Neural progenitor cell (in vitro differentiated cells): ENCODE measurements at regions not wholly inside any gene's neighbourhood (a gene's known extent, or its start where the extent isn't known, plus 50 kb on each side); places are given as distances from the start of the nearest gene placed in this dataset.

Experiments
- DNase-seq: peaks from one replicate; pipeline ENCODE4 v3.0.0-alpha.2; 2016; ENCODE audit warnings: low spot score
- H2AFZ ChIP-seq: fragments of 200-600 bp; sonication (generic); replicated peaks from 2 replicates; pipeline ENCODE4 v1.6.1; 2016; ENCODE audit warnings: antibody characterized with exemption
- H3F3A ChIP-seq: fragments of 200-600 bp; sonication (generic); 2 replicates; pipeline ENCODE4 v1.6.1; 2016; ENCODE audit warnings: antibody characterized with exemption, low read depth
- H3K27ac ChIP-seq: fragments of 200-600 bp; sonication (generic); 2 replicates; pipeline ENCODE4 v1.5.1; 2016; ENCODE audit warnings: mild to moderate bottlenecking
- H3K27me3 ChIP-seq: fragments of 200-600 bp; sonication (generic); 2 replicates; pipeline ENCODE4 v1.6.1; 2016; ENCODE audit warnings: mild to moderate bottlenecking, moderate library complexity
- H3K36me3 ChIP-seq: fragments of 200-600 bp; sonication (generic); 2 replicates; pipeline ENCODE4 v1.5.1; 2016
- H3K4me1 ChIP-seq: fragments of 200-600 bp; sonication (generic); 2 replicates; pipeline ENCODE4 v1.6.1; 2016; ENCODE audit warnings: mixed run types
- H3K4me2 ChIP-seq: fragments of 200-600 bp; sonication (generic); 2 replicates; pipeline ENCODE4 v1.6.1; 2016
- H3K4me3 ChIP-seq: fragments of 200-600 bp; sonication (generic); 2 replicates; pipeline ENCODE4 v1.5.1; 2016
- H3K79me2 ChIP-seq: fragments of 200-600 bp; sonication (generic); 2 replicates; pipeline ENCODE4 v1.6.1; 2016; ENCODE audit warnings: low read depth
- H3K9ac ChIP-seq: fragments of 200-600 bp; sonication (generic); 2 replicates; pipeline ENCODE4 v1.6.1; 2016
- H3K9me3 ChIP-seq: fragments of 200-600 bp; sonication (generic); 2 replicates; pipeline ENCODE4 v1.5.1; 2016; ENCODE audit warnings: low read depth
- H4K20me1 ChIP-seq: fragments of 200-600 bp; sonication (generic); 2 replicates; pipeline ENCODE4 v1.6.1; 2016; ENCODE audit warnings: low read depth
- H3K27ac Mint-ChIP-seq: 3 replicates; pipeline ENCODE4 v1.8.0; 2021; ENCODE audit warnings: mixed read lengths
- H3K27me3 Mint-ChIP-seq: 2 replicates; pipeline ENCODE4 v1.8.0; 2022; ENCODE audit warnings: low read depth, mild to moderate bottlenecking, inconsistent platforms, moderate library complexity, mixed read lengths; ENCODE audit not compliant: insufficient read depth
- H3K36me3 Mint-ChIP-seq: 3 replicates; pipeline ENCODE4 v1.8.0; 2021; ENCODE audit warnings: mixed read lengths
- H3K4me1 Mint-ChIP-seq: 3 replicates; pipeline ENCODE4 v1.8.0; 2021; ENCODE audit warnings: mixed read lengths
- H3K4me3 Mint-ChIP-seq: 3 replicates; pipeline ENCODE4 v1.8.0; 2021; ENCODE audit warnings: mild to moderate bottlenecking, moderate library complexity, mixed read lengths
- H3K9me3 Mint-ChIP-seq: 3 replicates; pipeline ENCODE4 v1.8.0; 2020; ENCODE audit warnings: mixed read lengths
- EZH2 ChIP-seq: fragments of 200-600 bp; sonication (generic); IDR thresholded peaks from 2 replicates; pipeline ENCODE4 v1.6.1; 2017; ENCODE audit warnings: antibody characterized with exemption, mild to moderate bottlenecking, moderate library complexity
- EZH2phosphoT487 ChIP-seq: fragments of 200-600 bp; sonication (generic); IDR thresholded peaks from 2 replicates; pipeline ENCODE4 v1.6.1; 2017; ENCODE audit warnings: antibody characterized with exemption
- TF ChIP-seq, protein P1 (sequence below): fragments of 200-600 bp; sonication (generic); IDR thresholded peaks from 2 replicates; pipeline ENCODE4 v1.5.1; 2017; ENCODE audit warnings: antibody characterized with exemption, mild to moderate bottlenecking

DNA sequence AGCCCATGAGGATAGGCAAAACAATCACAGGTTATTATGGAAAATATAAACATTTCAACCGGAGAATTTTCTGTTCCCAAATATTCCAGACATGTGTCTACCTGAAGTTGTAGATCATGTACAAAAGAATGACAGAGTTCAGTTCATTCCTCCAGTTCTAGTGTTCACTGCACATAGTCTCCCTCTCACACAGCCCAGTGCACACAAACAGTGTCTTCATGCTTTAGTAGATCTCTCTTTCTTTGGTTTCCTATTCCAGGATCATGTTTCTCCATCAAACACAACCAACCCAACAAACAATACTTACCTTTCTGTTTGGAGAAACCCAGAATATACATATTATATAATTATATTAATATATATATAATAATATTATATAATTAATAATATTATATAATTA, 671.9 kb downstream of the TRIML1 start:
- Mint-ChIP-seq H3K27ac (no peak overlapping the region), H3K9me3 (peaks cover 4% of the 10 kb centered on the region), H3K27me3 (no peaks in the 10 kb centered on the region), H3K4me1 (no peaks in the 10 kb centered on the region), H3K36me3 (no peaks in the 10 kb centered on the region), H3K4me3 (no peak overlapping the region)
- H3K9me3 ChIP-seq = peaks cover 4% of the 10 kb centered on the region
- H3K27me3 ChIP-seq = no peaks in the 10 kb centered on the region
- H3K4me2 ChIP-seq = no peak overlapping the region
- no peak overlapping the region for H3K9ac ChIP-seq
- no peaks in the 10 kb centered on the region for H3K4me1 ChIP-seq
- no peak for TF ChIP-seq EZH2
- TF ChIP-seq, protein P1, sequence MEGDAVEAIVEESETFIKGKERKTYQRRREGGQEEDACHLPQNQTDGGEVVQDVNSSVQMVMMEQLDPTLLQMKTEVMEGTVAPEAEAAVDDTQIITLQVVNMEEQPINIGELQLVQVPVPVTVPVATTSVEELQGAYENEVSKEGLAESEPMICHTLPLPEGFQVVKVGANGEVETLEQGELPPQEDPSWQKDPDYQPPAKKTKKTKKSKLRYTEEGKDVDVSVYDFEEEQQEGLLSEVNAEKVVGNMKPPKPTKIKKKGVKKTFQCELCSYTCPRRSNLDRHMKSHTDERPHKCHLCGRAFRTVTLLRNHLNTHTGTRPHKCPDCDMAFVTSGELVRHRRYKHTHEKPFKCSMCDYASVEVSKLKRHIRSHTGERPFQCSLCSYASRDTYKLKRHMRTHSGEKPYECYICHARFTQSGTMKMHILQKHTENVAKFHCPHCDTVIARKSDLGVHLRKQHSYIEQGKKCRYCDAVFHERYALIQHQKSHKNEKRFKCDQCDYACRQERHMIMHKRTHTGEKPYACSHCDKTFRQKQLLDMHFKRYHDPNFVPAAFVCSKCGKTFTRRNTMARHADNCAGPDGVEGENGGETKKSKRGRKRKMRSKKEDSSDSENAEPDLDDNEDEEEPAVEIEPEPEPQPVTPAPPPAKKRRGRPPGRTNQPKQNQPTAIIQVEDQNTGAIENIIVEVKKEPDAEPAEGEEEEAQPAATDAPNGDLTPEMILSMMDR = no peak
- TF ChIP-seq EZH2phosphoT487 = no peak
- H3K4me3 ChIP-seq = no peak overlapping the region
- H4K20me1 ChIP-seq = no peaks in the 10 kb centered on the region
- H2AFZ ChIP-seq = no peak overlapping the region
- no peaks in the 10 kb centered on the region for H3F3A ChIP-seq
- H3K79me2 ChIP-seq = no peaks in the 10 kb centered on the region
- H3K27ac ChIP-seq = no peak overlapping the region
- no peak for DNase-seq
- H3K36me3 ChIP-seq = no peaks in the 10 kb centered on the region

DNA sequence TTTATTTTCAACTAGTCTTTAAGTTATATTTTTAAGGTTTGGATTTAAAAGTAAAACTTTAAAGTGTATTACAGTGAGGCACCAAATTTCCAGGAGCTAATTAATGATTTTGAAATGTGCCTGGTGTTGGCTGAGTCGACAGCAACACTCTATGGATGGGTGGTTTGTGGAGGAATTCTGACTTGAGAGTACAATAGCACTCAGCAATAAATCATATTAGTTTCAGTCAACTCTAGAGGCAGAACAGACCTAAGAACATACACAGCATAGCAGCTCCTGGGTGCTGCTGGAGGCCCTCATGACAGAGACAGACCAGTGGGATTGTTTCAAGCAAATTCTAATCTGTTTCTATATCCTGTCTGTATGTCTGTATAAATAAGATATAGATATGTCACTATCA, 673.4 kb downstream of the TRIML1 start:
- H3K4me2 ChIP-seq = no peak overlapping the region
- no peaks in the 10 kb centered on the region for H3K36me3 ChIP-seq
- H3F3A ChIP-seq = no peaks in the 10 kb centered on the region
- no peaks in the 10 kb centered on the region for H3K4me1 ChIP-seq
- no peak overlapping the region for H3K27ac Mint-ChIP-seq
- H3K9me3 Mint-ChIP-seq = peaks cover 4% of the 10 kb centered on the region
- no peaks in the 10 kb centered on the region for H3K36me3 Mint-ChIP-seq
- H3K27me3 ChIP-seq = no peaks in the 10 kb centered on the region
- H3K4me1 Mint-ChIP-seq = no peaks in the 10 kb centered on the region
- no peak for DNase-seq
- H3K9ac ChIP-seq = no peak overlapping the region
- H2AFZ ChIP-seq = no peak overlapping the region
- H3K79me2 ChIP-seq = no peaks in the 10 kb centered on the region
- H3K27ac ChIP-seq = no peak overlapping the region
- H4K20me1 ChIP-seq = no peaks in the 10 kb centered on the region
- H3K9me3 ChIP-seq = peaks cover 4% of the 10 kb centered on the region
- no peak overlapping the region for H3K4me3 Mint-ChIP-seq
- no peak overlapping the region for H3K4me3 ChIP-seq
- no peak for TF ChIP-seq EZH2
- TF ChIP-seq, protein P1 = no peak
- H3K27me3 Mint-ChIP-seq = no peaks in the 10 kb centered on the region

- no peak for DNase-seq
- no peaks in the 10 kb centered on the region for H3K4me1 Mint-ChIP-seq
- Histone ChIP-seq H3K36me3 (no peaks in the 10 kb centered on the region), H3K27me3 (no peaks in the 10 kb centered on the region), H3K27ac (no peak overlapping the region), H3K9me3 (peaks cover 4% of the 10 kb centered on the region), H3F3A (no peaks in the 10 kb centered on the region), H3K4me1 (peaks cover 7% of the 10 kb centered on the region), H4K20me1 (no peaks in the 10 kb centered on the region), H2AFZ (peak overlapping the region; percentile 40), H3K4me2 (no peak overlapping the region), H3K4me3 (no peak overlapping the region), H3K9ac (no peak overlapping the region), H3K79me2 (no peaks in the 10 kb centered on the region)
- TF ChIP-seq EZH2phosphoT487 = no peak
- TF ChIP-seq, protein P1 = no peak
- TF ChIP-seq EZH2 = no peak
- H3K4me3 Mint-ChIP-seq = no peak overlapping the region
- peaks cover 4% of the 10 kb centered on the region for H3K9me3 Mint-ChIP-seq
- H3K27me3 Mint-ChIP-seq = no peaks in the 10 kb centered on the region
- no peak overlapping the region for H3K27ac Mint-ChIP-seq
- no peaks in the 10 kb centered on the region for H3K36me3 Mint-ChIP-seq
Measured at GRCh38 chr4:188818300-188818699, 679.1 kb downstream of the TRIML1 start.

- H3K9me3 Mint-ChIP-seq = no peaks in the 10 kb centered on the region
- Histone ChIP-seq H3K36me3 (no peaks in the 10 kb centered on the region), H3K4me1 (peaks cover 7% of the 10 kb centered on the region), H3K9me3 (peaks cover 2% of the 10 kb centered on the region), H3F3A (no peaks in the 10 kb centered on the region), H4K20me1 (no peaks in the 10 kb centered on the region), H2AFZ (no peak overlapping the region), H3K27ac (no peak overlapping the region), H3K27me3 (no peaks in the 10 kb centered on the region), H3K9ac (no peak overlapping the region), H3K79me2 (no peaks in the 10 kb centered on the region), H3K4me2 (no peak overlapping the region), H3K4me3 (no peak overlapping the region)
- TF ChIP-seq, protein P1 = no peak
- TF ChIP-seq EZH2 (no peak), EZH2phosphoT487 (no peak)
- H3K4me3 Mint-ChIP-seq = no peak overlapping the region
- DNase-seq = no peak
- no peaks in the 10 kb centered on the region for H3K27me3 Mint-ChIP-seq
- no peaks in the 10 kb centered on the region for H3K36me3 Mint-ChIP-seq
- no peak overlapping the region for H3K27ac Mint-ChIP-seq
- no peaks in the 10 kb centered on the region for H3K4me1 Mint-ChIP-seq
Measured at GRCh38 chr4:188819233-188819632, 680.0 kb downstream of the TRIML1 start.
